GM12878 (cell line): ENCODE measurements at regions not wholly inside any gene's neighbourhood (a gene's known extent, or its start where the extent isn't known, plus 50 kb on each side); places are given as distances from the start of the nearest gene placed in this dataset.

ENCODE experiments used
- ATAC-seq: fragments of 200-7000 bp; cut with Tn5 transposase; 3 replicates; pipeline ENCODE4 v1.9.1; 2020; ENCODE audit warnings: mild to moderate bottlenecking, moderate library complexity
- BruUV-seq: library from RNA; stranded (reverse); fragments of 400-500 nt; replicated peaks from 2 replicates; lab custom pipeline; 2021; lab: Mats Ljungman, UMichigan
- CTCF ChIA-PET: fragments of 300-600 bp; sonication (Branson Sonifier 250); formaldehyde crosslinking; extraction: SDS; loops from one replicate; lab custom pipeline; 2021; ENCODE audit warnings: inconsistent platforms; lab: Yijun Ruan, JAX
- POLR2A ChIA-PET: fragments of 350-600 bp; formaldehyde crosslinking; extraction: SDS; loops from one replicate; lab custom pipeline; 2021; ENCODE audit warnings: inconsistent platforms; lab: Charles Lee
- RAD21 ChIA-PET: fragments of 300-600 bp; sonication (Branson Sonifier 250); formaldehyde crosslinking; loops from one replicate; lab custom pipeline; 2023; ENCODE audit warnings: antibody characterized with exemption; ENCODE audit not compliant: unreplicated experiment; lab: Charles Lee
- SMC1A ChIA-PET: fragments of 300-600 bp; sonication (Branson Sonifier 250); formaldehyde crosslinking; loops from one replicate; lab custom pipeline; 2023; ENCODE audit not compliant: unreplicated experiment, uncharacterized antibody; lab: Charles Lee
- DNase-seq: peaks from one replicate; pipeline ENCODE4 v3.0.0-alpha.2; 2011; ENCODE audit warnings: low read depth, low spot score
- FAIRE-seq: peaks from 3 replicates; lab custom pipeline; 2011; peaks lifted over from hg19 to GRCh38; lab: Jason Lieb, UNC
- H2AFZ ChIP-seq: 2 replicates; pipeline ENCODE4 v1.6.0; 2011; ENCODE audit warnings: low read depth, low read length, control low read depth; ENCODE audit not compliant: control insufficient read depth
- H3K27ac ChIP-seq: 2 replicates; pipeline ENCODE4 v1.5.1; 2011; ENCODE audit warnings: control low read depth; ENCODE audit not compliant: control insufficient read depth, insufficient read depth
- H3K27me3 ChIP-seq, 2 experiments: replicated peaks in 1 of 2; 2 replicates each; pipeline versions ENCODE4 v1.6.0 to v1.6.1; 2011; ENCODE audit warnings: low read length in 1 of 2; ENCODE audit not compliant: control insufficient read depth in 2 of 2, insufficient read depth in 2 of 2
- H3K36me3 ChIP-seq, 2 experiments: 2 replicates each; pipeline ENCODE4 v1.5.1; 2011; ENCODE audit warnings: low read length in 1 of 2; ENCODE audit not compliant: control insufficient read depth in 2 of 2, insufficient read depth in 2 of 2
- H3K4me1 ChIP-seq: 2 replicates; pipeline ENCODE4 v1.6.1; 2011; ENCODE audit warnings: mild to moderate bottlenecking, low read length, moderate library complexity, mixed read lengths; ENCODE audit not compliant: control insufficient read depth, insufficient read depth
- H3K4me2 ChIP-seq: 2 replicates; pipeline ENCODE4 v1.6.0; 2011; ENCODE audit warnings: control low read depth; ENCODE audit not compliant: control insufficient read depth, insufficient read depth
- H3K4me3 ChIP-seq: fragments of 200-600 bp; sonication (generic); 2 replicates; pipeline ENCODE4 v1.5.1; 2016
- H3K79me2 ChIP-seq: 2 replicates; pipeline ENCODE4 v1.6.0; 2011; ENCODE audit warnings: low read length; ENCODE audit not compliant: control insufficient read depth, insufficient read depth
- H3K9ac ChIP-seq: 2 replicates; pipeline ENCODE4 v1.8.0; 2011; ENCODE audit warnings: low read length, control low read depth, mixed read lengths; ENCODE audit not compliant: control insufficient read depth, insufficient read depth
- H3K9me3 ChIP-seq: replicated peaks from 3 replicates; pipeline ENCODE4 v1.5.1; 2011; ENCODE audit warnings: mild to moderate bottlenecking, low read length; ENCODE audit not compliant: control insufficient read depth, insufficient read depth
- H4K20me1 ChIP-seq: 2 replicates; pipeline ENCODE4 v1.6.0; 2011; ENCODE audit not compliant: control insufficient read depth, insufficient read depth
- ATF7 ChIP-seq: fragments of 450-650 bp; IDR thresholded peaks from 2 replicates; pipeline ENCODE4 v1.6.1; 2016; ENCODE audit warnings: low read depth, mild to moderate bottlenecking
- BHLHE40 ChIP-seq, 2 experiments: fragments of 450-650 bp in 1 of 2; IDR thresholded peaks; 2 replicates each; pipeline ENCODE4 v1.6.1; 2011 to 2017; ENCODE audit warnings: low read depth in 2 of 2, borderline replicate concordance in 1 of 2, improper control_type of control experiment in 1 of 2, low read length in 1 of 2, mild to moderate bottlenecking in 1 of 2
- HDGF ChIP-seq: fragments of 450-650 bp; IDR thresholded peaks from 2 replicates; pipeline ENCODE4 v1.6.1; 2016; ENCODE audit warnings: antibody characterized with exemption
- MXI1 ChIP-seq: fragments of 150-350 bp; IDR thresholded peaks from 2 replicates; pipeline ENCODE4 v1.6.1; 2011; ENCODE audit warnings: low read depth, mild to moderate bottlenecking, inconsistent platforms, low read length, improper control_type of control experiment
- RAD21 ChIP-seq: IDR thresholded peaks from 2 replicates; pipeline ENCODE4 v1.6.1; 2011; ENCODE audit warnings: mild to moderate bottlenecking, low read depth, low read length, moderate library complexity; ENCODE audit not compliant: insufficient read depth
- RUNX3 ChIP-seq: IDR thresholded peaks from 2 replicates; pipeline ENCODE4 v1.6.1; 2012; ENCODE audit warnings: low read length, inconsistent platforms
- STAT1 ChIP-seq: fragments of 450-650 bp; conservative IDR thresholded peaks from 2 replicates; pipeline ENCODE4 v1.6.1; 2014; ENCODE audit warnings: antibody characterized with exemption, mild to moderate bottlenecking
- TARDBP ChIP-seq: IDR thresholded peaks from 2 replicates; pipeline ENCODE4 v1.6.1; 2016; ENCODE audit warnings: borderline replicate concordance
- USF1 ChIP-seq: IDR thresholded peaks from 2 replicates; pipeline ENCODE4 v1.6.1; 2011; ENCODE audit warnings: borderline replicate concordance, low read depth, mild to moderate bottlenecking, moderate library complexity, mixed read lengths, low read length; ENCODE audit not compliant: insufficient read depth; ENCODE audit errors: extremely low read length
- USF2 ChIP-seq: IDR thresholded peaks from 2 replicates; pipeline ENCODE4 v1.6.1; 2011; ENCODE audit warnings: low read depth, low read length, improper control_type of control experiment, borderline replicate concordance
- ZNF384 ChIP-seq: IDR thresholded peaks from 2 replicates; pipeline ENCODE4 v1.6.1; 2012; ENCODE audit warnings: low read depth, mild to moderate bottlenecking, low read length, improper control_type of control experiment, borderline replicate concordance
- ZNF592 ChIP-seq: fragments of 450-650 bp; IDR thresholded peaks from 2 replicates; pipeline ENCODE4 v1.6.1; 2017; ENCODE audit warnings: mild to moderate bottlenecking, moderate library complexity
- WGBS: methylation state at CpG from one replicate; pipeline ENCODE4 v1.1.6; 2016; ENCODE audit warnings: low lambda C conversion rate; ENCODE audit not compliant: insufficient replicate concordance, insufficient coverage; ENCODE audit errors: missing lambda C conversion rate; 5-methylcytosine and 5-hydroxymethylcytosine counted together
- in situ Hi-C: fragments of 300-500 bp; cut with MboI; formaldehyde crosslinking; loops from 9 replicates; pipeline ENCODE4 v1.14.3; 2018; ENCODE audit warnings: mixed read lengths
- intact Hi-C: fragments of 100-400 bp; cut with micrococcal nuclease; formaldehyde crosslinking; loops from one replicate; pipeline ENCODE4 v1.14.2; 2022; ENCODE audit not compliant: unreplicated experiment

GRCh38 chrX:114372937-114373336 lies 210.9 kb upstream of the HTR2C start:
- in situ Hi-C loops, result no loop called here

GRCh38 chrX:114390251-114390796 lies 193.6 kb upstream of the HTR2C start:
- no TSS peak for BruUV-seq
- Histone ChIP-seq H3K4me3 (no peak overlapping the region), H3K36me3 (no peaks in the 10 kb centered on the region), H4K20me1 (no peaks in the 10 kb centered on the region), H3K9me3 (no peaks in the 10 kb centered on the region), H3K4me1 (no peaks in the 10 kb centered on the region), H3K27me3 (no peaks in the 10 kb centered on the region), H3K79me2 (no peaks in the 10 kb centered on the region), H3K27ac (no peak overlapping the region), H3K4me2 (no peak overlapping the region), H3K9ac (no peak overlapping the region), H2AFZ (no peak overlapping the region)
- CTCF ChIA-PET, result no interaction called here
- POLR2A ChIA-PET, result no interaction called here
- WGBS, result 58% methylated on average over 31 of the region's 31 CpGs
- SMC1A ChIA-PET, result no interaction called here
- ATAC-seq (no peak), DNase-seq (no peak), FAIRE-seq (no peak)
- in situ Hi-C loops (no loop called here), intact Hi-C loops (no loop called here)
- RAD21 ChIA-PET, result no interaction called here
- TF ChIP-seq ZNF384 (no peak), RUNX3 (no peak), USF2 (no peak), USF1 (no peak), ZNF592 (no peak), MXI1 (no peak), TARDBP (no peak), ATF7 (no peak), STAT1 (no peak), BHLHE40 (IDR thresholded peaks at IDR 0.05; ENCODE audit: borderline replicate concordance in 1 of 2, low read depth in 2 of 2, low read length in 1 of 2) (no peak), HDGF (no peak)

More at GRCh38 chrX:114372937-114373336, 210.9 kb upstream of the HTR2C start:
- Histone ChIP-seq H3K79me2 (no peaks in the 10 kb centered on the region), H3K36me3 (no peaks in the 10 kb centered on the region), H3K4me3 (no peak overlapping the region), H2AFZ (no peak overlapping the region), H3K27me3 (no peaks in the 10 kb centered on the region), H3K4me1 (no peaks in the 10 kb centered on the region), H3K9ac (no peak overlapping the region), H3K27ac (no peak overlapping the region), H4K20me1 (no peaks in the 10 kb centered on the region), H3K9me3 (no peaks in the 10 kb centered on the region), H3K4me2 (no peak overlapping the region)
- RAD21 ChIA-PET, result no interaction called here
- CTCF ChIA-PET, result no interaction called here
- DNase-seq (no peak), FAIRE-seq (no peak), ATAC-seq (no peak)
- TF ChIP-seq RAD21, result no peak
- BruUV-seq, result no TSS peak
- intact Hi-C loops, result no loop called here
- POLR2A ChIA-PET, result no interaction called here
- 56% methylated on average over 2 of the region's 2 CpGs for WGBS
- SMC1A ChIA-PET, result no interaction called here
